T-helper 9 cell (primary cell): ENCODE measurements at regions not wholly inside any gene's neighbourhood (a gene's known extent, or its start where the extent isn't known, plus 50 kb on each side); places are given as distances from the start of the nearest gene placed in this dataset.

Experiments
- DNase-seq: peaks from one replicate; pipeline ENCODE4 v3.0.0-alpha.2; 2020

DNA sequence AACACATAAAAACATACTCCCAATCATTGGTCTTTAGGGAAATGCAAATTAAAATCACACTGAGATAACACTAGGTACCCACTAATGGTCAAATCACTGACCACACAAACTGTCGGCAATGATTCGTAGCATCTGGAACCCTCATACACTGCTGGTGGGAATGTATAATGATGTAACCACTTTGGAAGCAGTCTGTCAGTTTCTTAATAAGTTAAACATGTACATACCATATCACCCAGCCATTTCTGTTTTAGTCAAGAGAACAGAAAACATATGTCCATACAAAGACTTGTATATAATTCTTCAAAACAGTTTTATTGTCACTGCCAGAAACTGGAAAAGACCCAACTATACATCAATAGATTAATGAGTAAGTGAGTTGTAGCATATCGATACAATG is 63.3 kb upstream of the LRRC3B start:
- DNase-seq, result no peak

DNA sequence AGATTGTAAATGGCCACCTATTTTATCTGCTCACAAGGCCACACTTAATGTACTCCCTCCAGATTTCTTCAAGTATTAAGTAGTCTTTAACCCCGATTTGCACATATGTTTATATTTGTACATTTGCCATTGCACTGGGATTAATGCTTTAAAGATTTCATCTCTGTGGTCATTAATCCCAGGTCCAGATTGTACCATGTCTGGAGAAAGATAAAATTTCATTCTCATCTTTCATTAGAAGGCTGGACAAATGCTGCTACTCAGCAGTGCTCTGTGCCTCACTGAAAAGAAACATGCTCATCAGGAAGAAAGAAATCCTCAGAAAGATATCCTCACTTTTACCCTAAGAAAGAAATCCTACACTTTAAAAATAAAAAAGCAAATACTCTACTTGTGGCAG is 62.5 kb upstream of the LRRC3B start:
- no peak for DNase-seq

DNA sequence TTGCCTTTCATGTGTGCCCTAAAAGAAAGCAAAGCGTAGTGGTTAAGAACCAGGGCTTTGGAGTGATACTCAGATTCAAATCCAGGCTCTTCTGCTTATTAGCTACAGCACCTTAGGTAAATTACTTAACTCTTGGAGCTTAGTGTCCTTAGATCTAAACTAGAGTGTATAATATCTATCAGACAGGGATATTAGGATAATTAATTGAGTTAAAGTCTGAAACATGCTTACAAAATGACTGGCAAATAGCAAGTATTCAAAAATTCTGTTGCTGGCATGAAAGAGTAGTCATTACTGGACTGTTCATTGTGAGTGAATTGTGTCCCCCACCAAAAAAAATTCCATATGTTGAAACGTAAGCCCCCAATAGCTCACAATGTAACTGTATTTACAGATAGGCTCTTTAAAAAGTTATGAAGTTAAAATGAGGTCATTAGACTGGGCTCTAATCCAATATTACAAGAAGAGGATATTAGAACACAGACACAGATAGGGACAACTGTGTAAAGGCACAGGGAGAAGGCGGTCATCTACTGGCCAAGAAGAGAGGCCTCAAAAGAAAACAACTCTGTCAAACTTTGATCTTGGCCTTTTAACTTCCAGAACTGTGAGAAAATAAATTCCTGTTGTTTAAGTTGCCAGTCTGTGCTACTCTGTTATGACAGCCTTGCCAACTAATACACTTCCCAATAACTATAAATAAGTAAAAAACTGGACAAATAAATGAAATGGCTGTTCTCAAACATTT is 60.4 kb upstream of the LRRC3B start:
- DNase-seq, result no peak
